Small intestine (tissue), 7 donors: ENCODE measurements at regions not wholly inside any gene's neighbourhood (a gene's known extent, or its start where the extent isn't known, plus 50 kb on each side); places are given as distances from the start of the nearest gene placed in this dataset.

ENCODE experiments used
- DNase-seq, 2 donors: peaks; one replicate each; pipeline versions ENCODE4 v3.0.0 to v3.0.0-alpha.2; 2013
- FAIRE-seq: peaks from 2 replicates; lab custom pipeline; 2012; peaks lifted over from hg19 to GRCh38; lab: Jason Lieb, UNC
- H3K27ac ChIP-seq, 3 donors: one replicate each; pipeline ENCODE4 v1.5.1; 2013; ENCODE audit warnings: low read length in 2 of 3, mild to moderate bottlenecking in 2 of 3, control low read depth in 1 of 3, inconsistent platforms in 1 of 3, low read depth in 1 of 3, moderate library complexity in 1 of 3
- H3K27me3 ChIP-seq, 3 donors: one replicate each; pipeline ENCODE4 v1.6.1; 2013; ENCODE audit warnings: low read length in 3 of 3, inconsistent platforms in 1 of 3; ENCODE audit not compliant: control insufficient read depth in 3 of 3, insufficient read depth in 3 of 3
- H3K36me3 ChIP-seq, 3 donors: one replicate each; pipeline ENCODE4 v1.6.1; 2013; ENCODE audit warnings: low read length in 3 of 3, inconsistent platforms in 1 of 3, low read depth in 1 of 3, mild to moderate bottlenecking in 1 of 3, moderate library complexity in 1 of 3; ENCODE audit not compliant: control insufficient read depth in 3 of 3, insufficient read depth in 2 of 3
- H3K4me1 ChIP-seq, 3 donors: one replicate each; pipeline ENCODE4 v1.6.1; 2013; ENCODE audit warnings: low read length in 2 of 3, inconsistent platforms in 1 of 3, low read depth in 1 of 3, mild to moderate bottlenecking in 1 of 3, moderate library complexity in 1 of 3; ENCODE audit not compliant: control insufficient read depth in 3 of 3, insufficient read depth in 2 of 3
- H3K4me3 ChIP-seq, 3 donors: one replicate each; pipeline ENCODE4 v1.5.1; 2013; ENCODE audit warnings: low read length in 3 of 3, control low read depth in 1 of 3, inconsistent platforms in 1 of 3, low read depth in 1 of 3, mild to moderate bottlenecking in 1 of 3, moderate library complexity in 1 of 3
- H3K9me3 ChIP-seq, 2 donors: one replicate each; pipeline ENCODE4 v1.6.1; 2013; ENCODE audit warnings: low read depth in 1 of 2, low read length in 1 of 2; ENCODE audit not compliant: control insufficient read depth in 2 of 2, insufficient read depth in 1 of 2
- WGBS, 3 donors: extraction: QIAGEN DNeasy Blood & Tissue Kit; methylation state at CpG; one replicate each; pipeline ENCODE4 v1.1.7; 2013; 5-methylcytosine and 5-hydroxymethylcytosine counted together
- donor health status: healthy with polysubstance abuse.
- donor health status: control.
- donor health status: control.
- donor health status: Bipolar disorder and iron deficiency.
- donor health status: healthy.

- Histone ChIP-seq H3K9me3 (no peaks in the 10 kb centered on the region), H3K27ac (no peak overlapping the region), H3K4me3 (no peak overlapping the region), H3K36me3 (no peaks in the 10 kb centered on the region), H3K27me3 (no peaks in the 10 kb centered on the region), H3K4me1 (no peaks in the 10 kb centered on the region)
- DNase-seq (no peak), FAIRE-seq (no peak)
- WGBS, 3 donors: 74 to 75% (median 75%) methylated on average over 7 of the region's 7 CpGs
Measured at GRCh38 chr10:14435976-14436632, 105.4 kb upstream of the FRMD4A start.

- FAIRE-seq: no peak
- 73 to 80% (median 75%) methylated on average over 2 of the region's 2 CpGs for WGBS, 3 donors
Measured at GRCh38 chr10:14433147-14433546, 102.4 kb upstream of the FRMD4A start.

GRCh38 chr10:14431868-14432267 lies 101.1 kb upstream of the FRMD4A start:
- WGBS, 3 donors: 58 to 78% (median 59%) methylated on average over 4 of the region's 4 CpGs
- no peaks in the 10 kb centered on the region for H3K36me3 ChIP-seq
- no peaks in the 10 kb centered on the region for H3K4me1 ChIP-seq
- FAIRE-seq (no peak), DNase-seq (no peak)
- no peaks in the 10 kb centered on the region for H3K9me3 ChIP-seq
- H3K4me3 ChIP-seq: no peak overlapping the region
- peaks cover 0 to 3% (median 0%) of the 10 kb centered on the region in 3 donors for H3K27me3 ChIP-seq
- no peak overlapping the region for H3K27ac ChIP-seq

More at GRCh38 chr10:14433147-14433546, 102.4 kb upstream of the FRMD4A start:
- H3K27me3 ChIP-seq: no peaks in the 10 kb centered on the region
- no peaks in the 10 kb centered on the region for H3K9me3 ChIP-seq
- no peaks in the 10 kb centered on the region for H3K36me3 ChIP-seq
- H3K4me3 ChIP-seq: no peak overlapping the region
- H3K4me1 ChIP-seq: no peaks in the 10 kb centered on the region
- H3K27ac ChIP-seq: no peak overlapping the region
- DNase-seq: no peak

- DNase-seq: no peak
- Histone ChIP-seq H3K4me1 (no peaks in the 10 kb centered on the region), H3K4me3 (no peak overlapping the region), H3K27ac (no peak overlapping the region), H3K27me3 (peaks cover 0 to 3% (median 0%) of the 10 kb centered on the region in 3 donors), H3K36me3 (no peaks in the 10 kb centered on the region), H3K9me3 (no peaks in the 10 kb centered on the region)
- 50 to 66% (median 64%) methylated on average over 6 of the region's 6 CpGs for WGBS, 3 donors
- no peak for FAIRE-seq
Measured at GRCh38 chr10:14429043-14429700, 98.4 kb upstream of the FRMD4A start.

GRCh38 chr10:14425034-14425433 lies 94.3 kb upstream of the FRMD4A start:
- 85 to 100% (median 88%) methylated on average over 1 of the region's 1 CpG for WGBS, 3 donors
- H3K27me3 ChIP-seq: peaks cover 0 to 3% (median 0%) of the 10 kb centered on the region in 3 donors
- no peaks in the 10 kb centered on the region for H3K4me1 ChIP-seq
- no peak for FAIRE-seq
- DNase-seq: no peak
- H3K36me3 ChIP-seq: no peaks in the 10 kb centered on the region
- no peak overlapping the region for H3K27ac ChIP-seq
- H3K4me3 ChIP-seq: no peak overlapping the region
- H3K9me3 ChIP-seq: no peaks in the 10 kb centered on the region

- H3K27ac ChIP-seq: no peak overlapping the region
- DNase-seq (peak in 1 of 2 donors; percentile 20), FAIRE-seq (no peak)
- H3K36me3 ChIP-seq: no peaks in the 10 kb centered on the region
- H3K4me1 ChIP-seq: no peaks in the 10 kb centered on the region
- no peak overlapping the region for H3K4me3 ChIP-seq
- no peaks in the 10 kb centered on the region for H3K9me3 ChIP-seq
- peaks cover 0 to 3% (median 0%) of the 10 kb centered on the region in 3 donors for H3K27me3 ChIP-seq
- WGBS, 3 donors: 45 to 60% (median 46%) methylated on average over 6 of the region's 6 CpGs
Measured at GRCh38 chr10:14423111-14423744, 92.5 kb upstream of the FRMD4A start.

GRCh38 chr10:14422431-14422830 lies 91.7 kb upstream of the FRMD4A start:
- no peak for FAIRE-seq
- Histone ChIP-seq H3K9me3 (no peaks in the 10 kb centered on the region), H3K27me3 (peaks cover 0 to 3% (median 0%) of the 10 kb centered on the region in 3 donors), H3K4me1 (no peaks in the 10 kb centered on the region), H3K36me3 (no peaks in the 10 kb centered on the region), H3K4me3 (no peak overlapping the region), H3K27ac (no peak overlapping the region)
- 49 to 65% (median 59%) methylated on average over 2 of the region's 2 CpGs for WGBS, 3 donors
- no peak for DNase-seq

- DNase-seq (no peak), FAIRE-seq (no peak)
- Histone ChIP-seq H3K4me3 (no peak overlapping the region), H3K27ac (no peak overlapping the region), H3K9me3 (no peaks in the 10 kb centered on the region), H3K27me3 (no peaks in the 10 kb centered on the region), H3K36me3 (no peaks in the 10 kb centered on the region), H3K4me1 (no peaks in the 10 kb centered on the region)
- 71 to 83% (median 82%) methylated on average over 3 of the region's 3 CpGs for WGBS, 3 donors
Measured at GRCh38 chr10:14421941-14422340, 91.2 kb upstream of the FRMD4A start.
